ENCODE measurements at regions not wholly inside any gene's neighbourhood (a gene's known extent, or its start where the extent isn't known, plus 50 kb on each side); places are given as distances from the start of the nearest gene placed in this dataset.

GRCh38 chr10:120041807-120042559 lies 149.5 kb downstream of the SEC23IP start:
- H3K27ac ChIP-seq (ENCODE audit: extremely low read depth, low read depth, low read length) = no peak overlapping the region
- H3K9me3 ChIP-seq (replicated peaks; ENCODE audit: control insufficient read depth, insufficient read depth, low read depth, low read length) = no peaks in the 10 kb centered on the region
- H3K27me3 ChIP-seq (ENCODE audit: control insufficient read depth in 2 of 2, insufficient read depth in 2 of 2, low read length in 2 of 2) = peaks cover 0 to 4% of the 10 kb centered on the region in 2 experiments; a peak in 2 of 5 replicates
- H3K9me1 ChIP-seq (ENCODE audit: control insufficient read depth, insufficient read depth, low read length) = no peaks in the 10 kb centered on the region
- H3K9ac ChIP-seq (ENCODE audit: insufficient read depth in 1 of 2, low read depth in 2 of 2, low read length in 2 of 2) = no peak overlapping the region
- ATAC-seq = no peak
- in situ Hi-C loops (cut with MboI) (no loop called here), intact Hi-C loops (cut with micrococcal nuclease) (no loop called here)
- no peaks in the 10 kb centered on the region for H4K20me1 ChIP-seq (replicated peaks; ENCODE audit: control insufficient read depth, insufficient read depth, low read length)
- 0% methylated on average over 5 of the region's 12 CpGs for WGBS (ENCODE audit: insufficient coverage, low coverage, missing lambda C conversion rate)
- H3K4me2 ChIP-seq (ENCODE audit: insufficient read depth, low read length) = no peak overlapping the region
- H3K79me2 ChIP-seq (ENCODE audit: control insufficient read depth, insufficient read depth, low read length) = no peaks in the 10 kb centered on the region
- BruUV-seq (replicated peaks) = no TSS peak
- POLR2A ChIA-PET = no interaction called here
- no peak for TF ChIP-seq SRSF1 (IDR thresholded peaks at IDR 0.05; ENCODE audit: low read depth, low read length)
- no peaks in the 10 kb centered on the region for H3K36me3 ChIP-seq (ENCODE audit: control insufficient read depth, insufficient read depth, low read length)
- no peak for FAIRE-seq
- CTCF ChIA-PET (ENCODE audit: low intra/inter-chr PET ratio) = no interaction called here
- H3K4me3 ChIP-seq = no peak overlapping the region
- H2AFZ ChIP-seq (ENCODE audit: low read depth, low read length) = no peak overlapping the region
- peaks cover 0 to 4% of the 10 kb centered on the region in 2 experiments; a peak in 1 of 5 replicates for H3K4me1 ChIP-seq (replicated peaks in 1 of 2; ENCODE audit: control insufficient read depth in 2 of 2, insufficient read depth in 2 of 2, low read length in 2 of 2)
- DNase-seq (ENCODE audit: extremely low read depth in 1 of 4, low spot score in 3 of 4) = no peak

- Histone ChIP-seq H3K36me3 (ENCODE audit: control insufficient read depth, insufficient read depth, low read length) (no peaks in the 10 kb centered on the region), H3K79me2 (ENCODE audit: control insufficient read depth, insufficient read depth, low read length) (no peaks in the 10 kb centered on the region), H2AFZ (ENCODE audit: low read depth, low read length) (no peak overlapping the region), H3K9ac (ENCODE audit: insufficient read depth in 1 of 2, low read depth in 2 of 2, low read length in 2 of 2) (no peak overlapping the region), H4K20me1 (replicated peaks; ENCODE audit: control insufficient read depth, insufficient read depth, low read length) (no peaks in the 10 kb centered on the region), H3K9me1 (ENCODE audit: control insufficient read depth, insufficient read depth, low read length) (no peaks in the 10 kb centered on the region), H3K27me3 (ENCODE audit: control insufficient read depth in 2 of 2, insufficient read depth in 2 of 2, low read length in 2 of 2) (peaks cover 0 to 4% of the 10 kb centered on the region in 2 experiments; a peak in 2 of 5 replicates), H3K27ac (ENCODE audit: extremely low read depth, low read depth, low read length) (no peak overlapping the region), H3K4me3 (no peak overlapping the region), H3K4me2 (ENCODE audit: insufficient read depth, low read length) (no peak overlapping the region), H3K4me1 (replicated peaks in 1 of 2; ENCODE audit: control insufficient read depth in 2 of 2, insufficient read depth in 2 of 2, low read length in 2 of 2) (peaks cover 0 to 4% of the 10 kb centered on the region in 2 experiments; a peak in 1 of 5 replicates), H3K9me3 (replicated peaks; ENCODE audit: control insufficient read depth, insufficient read depth, low read depth, low read length) (no peaks in the 10 kb centered on the region)
- DNase-seq (ENCODE audit: extremely low read depth in 1 of 4, low spot score in 3 of 4) (no peak), ATAC-seq (no peak), FAIRE-seq (no peak)
- ChIA-PET POLR2A (no interaction called here), CTCF (ENCODE audit: low intra/inter-chr PET ratio) (no interaction called here)
- BruUV-seq (replicated peaks) = no TSS peak
- intact Hi-C loops (cut with micrococcal nuclease) (no loop called here), in situ Hi-C loops (cut with MboI) (no loop called here)
- no peak for TF ChIP-seq CREBBP (IDR thresholded peaks at IDR 0.05; ENCODE audit: low read depth, low read length)
- TF ChIP-seq YY1 (IDR thresholded peaks at IDR 0.05; ENCODE audit: borderline replicate concordance in 1 of 3, control insufficient read depth in 1 of 3, extremely low read depth in 1 of 3, insufficient read depth in 3 of 3, insufficient read length in 1 of 3, insufficient replicate concordance in 2 of 3, low read depth in 1 of 3, low read length in 2 of 3) = no peak
- TF ChIP-seq HSF4 (CRISPR knock-in tag; IDR thresholded peaks at IDR 0.05; ENCODE audit: borderline replicate concordance) = no peak
- TF ChIP-seq ZFP30 (CRISPR knock-in tag; IDR thresholded peaks at IDR 0.05; ENCODE audit: borderline replicate concordance) = no peak
- no peak for TF ChIP-seq U2AF1 (optimal IDR thresholded peaks at IDR 0.05; ENCODE audit: low read depth, low read length)
- TF ChIP-seq, protein P1, sequence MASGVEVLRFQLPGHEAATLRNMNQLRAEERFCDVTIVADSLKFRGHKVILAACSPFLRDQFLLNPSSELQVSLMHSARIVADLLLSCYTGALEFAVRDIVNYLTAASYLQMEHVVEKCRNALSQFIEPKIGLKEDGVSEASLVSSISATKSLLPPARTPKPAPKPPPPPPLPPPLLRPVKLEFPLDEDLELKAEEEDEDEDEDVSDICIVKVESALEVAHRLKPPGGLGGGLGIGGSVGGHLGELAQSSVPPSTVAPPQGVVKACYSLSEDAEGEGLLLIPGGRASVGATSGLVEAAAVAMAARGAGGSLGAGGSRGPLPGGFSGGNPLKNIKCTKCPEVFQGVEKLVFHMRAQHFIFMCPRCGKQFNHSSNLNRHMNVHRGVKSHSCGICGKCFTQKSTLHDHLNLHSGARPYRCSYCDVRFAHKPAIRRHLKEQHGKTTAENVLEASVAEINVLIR (CRISPR knock-in tag; IDR thresholded peaks at IDR 0.05) = no peak
- TF ChIP-seq ARID3B (CRISPR knock-in tag; IDR thresholded peaks at IDR 0.05; ENCODE audit: borderline replicate concordance) = no peak
- TF ChIP-seq TRIM28 (IDR thresholded peaks at IDR 0.05) = no peak
- no peak for TF ChIP-seq CBX3 (IDR thresholded peaks at IDR 0.05; ENCODE audit: borderline replicate concordance in 1 of 2, low read length in 2 of 2)
- no peak for TF ChIP-seq ZNF408 (CRISPR knock-in tag; IDR thresholded peaks at IDR 0.05; ENCODE audit: low read depth)
- no peak for TF ChIP-seq NELFE (IDR thresholded peaks at IDR 0.05; ENCODE audit: insufficient read depth, insufficient read length)
Measured at GRCh38 chr10:120042705-120043104, 150.2 kb downstream of the SEC23IP start.
